OCI-LY3 (cell line): ENCODE measurements at regions not wholly inside any gene's neighbourhood (a gene's known extent, or its start where the extent isn't known, plus 50 kb on each side); places are given as distances from the start of the nearest gene placed in this dataset.

ENCODE experiments used
- H2AFZ ChIP-seq: fragments of 200-600, 300-600 bp; shearing (Covaris generic); 2 replicates; pipeline ENCODE4 v1.6.0; 2014; ENCODE audit warnings: antibody characterized with exemption, low read depth, low read length
- H3K27ac ChIP-seq: fragments of 200-600, 300-600 bp; sonication (generic); 2 replicates; pipeline ENCODE4 v1.5.1; 2014; ENCODE audit warnings: mild to moderate bottlenecking, low read length, moderate library complexity, mixed read lengths
- H3K27me3 ChIP-seq: fragments of 200-600, 300-600 bp; sonication (generic); 2 replicates; pipeline ENCODE4 v1.6.1; 2014; ENCODE audit warnings: low read depth, low read length, mixed read lengths
- H3K36me3 ChIP-seq: fragments of 200-600, 300-600 bp; sonication (generic); replicated peaks from 2 replicates; pipeline ENCODE3; 2014; ENCODE audit warnings: low read depth, low read length, mixed read lengths
- H3K4me1 ChIP-seq: fragments of 300-600, 200-600 bp; sonication (generic); 2 replicates; pipeline ENCODE4 v1.6.1; 2014; ENCODE audit warnings: low read length, mixed read lengths
- H3K4me2 ChIP-seq: fragments of 200-600, 300-600 bp; sonication (generic); 2 replicates; pipeline ENCODE4 v1.6.1; 2014; ENCODE audit warnings: low read length, mixed read lengths
- H3K4me3 ChIP-seq: fragments of 300-600, 200-600 bp; sonication (generic); 2 replicates; pipeline ENCODE4 v1.5.1; 2014; ENCODE audit warnings: antibody characterized with exemption, mild to moderate bottlenecking, low read length, moderate library complexity
- H3K79me2 ChIP-seq: fragments of 300-600, 200-600 bp; shearing (Covaris generic); 2 replicates; pipeline ENCODE4 v1.6.1; 2014; ENCODE audit warnings: mild to moderate bottlenecking, low read length, mixed read lengths
- H3K9ac ChIP-seq: fragments of 300-600, 200-600 bp; shearing (Covaris generic); 2 replicates; pipeline ENCODE4 v1.6.0; 2014; ENCODE audit warnings: mild to moderate bottlenecking, low read length, moderate library complexity
- H3K9me3 ChIP-seq: fragments of 200-600, 300-600 bp; shearing (Covaris generic); 2 replicates; pipeline ENCODE4 v1.6.1; 2014; ENCODE audit warnings: low read length, mixed read lengths; ENCODE audit not compliant: insufficient read depth
- H4K20me1 ChIP-seq: fragments of 200-600, 300-600 bp; sonication (generic); 2 replicates; pipeline ENCODE4 v1.6.1; 2016; ENCODE audit warnings: low read length, mixed read lengths; ENCODE audit not compliant: insufficient read depth
- EZH2phosphoT487 ChIP-seq: fragments of 200-600 bp; shearing (Covaris generic); IDR thresholded peaks from 2 replicates; pipeline ENCODE4 v1.6.1; 2018; ENCODE audit warnings: antibody characterized with exemption, mixed run types, low read depth
- TF ChIP-seq, protein P1 (sequence below): fragments of 200-600, 300-600 bp; sonication (generic); IDR thresholded peaks from 2 replicates; pipeline ENCODE4 v1.5.1; 2014; ENCODE audit warnings: antibody characterized with exemption, low read length, low read depth

DNA sequence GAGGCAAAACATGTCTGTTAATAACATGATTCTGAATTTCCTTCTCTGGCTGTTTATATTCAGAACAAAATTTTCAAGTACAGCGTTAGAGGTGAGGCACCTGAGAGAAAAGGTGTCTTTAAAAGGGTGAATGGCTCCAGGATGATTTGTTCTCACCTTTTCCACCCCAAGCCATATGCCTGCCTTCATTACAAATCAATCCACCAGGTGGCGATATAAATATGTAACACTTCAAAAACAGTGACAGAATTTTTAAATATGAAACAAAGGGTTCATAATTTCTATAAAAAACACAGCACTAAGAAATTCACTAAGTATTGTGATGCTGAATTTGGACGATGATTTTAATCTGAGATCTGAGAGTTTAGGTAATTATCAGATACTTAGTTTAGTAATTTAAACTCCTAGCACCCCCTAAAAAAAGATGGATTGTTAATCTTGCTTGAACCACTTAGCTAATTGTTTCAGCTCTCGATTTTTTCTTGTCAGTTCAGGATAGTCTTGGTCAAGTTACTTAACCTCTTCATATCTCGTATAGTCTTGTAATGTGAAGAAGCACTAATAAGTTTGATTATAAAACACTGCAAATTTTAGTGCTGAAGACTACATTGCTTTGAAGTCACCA lies 528.8 kb downstream of the CPS1 start:
- H3K4me3 ChIP-seq: no peak overlapping the region
- H3K4me1 ChIP-seq: no peaks in the 10 kb centered on the region
- H4K20me1 ChIP-seq: no peaks in the 10 kb centered on the region
- no peaks in the 10 kb centered on the region for H3K36me3 ChIP-seq
- TF ChIP-seq, protein P1, sequence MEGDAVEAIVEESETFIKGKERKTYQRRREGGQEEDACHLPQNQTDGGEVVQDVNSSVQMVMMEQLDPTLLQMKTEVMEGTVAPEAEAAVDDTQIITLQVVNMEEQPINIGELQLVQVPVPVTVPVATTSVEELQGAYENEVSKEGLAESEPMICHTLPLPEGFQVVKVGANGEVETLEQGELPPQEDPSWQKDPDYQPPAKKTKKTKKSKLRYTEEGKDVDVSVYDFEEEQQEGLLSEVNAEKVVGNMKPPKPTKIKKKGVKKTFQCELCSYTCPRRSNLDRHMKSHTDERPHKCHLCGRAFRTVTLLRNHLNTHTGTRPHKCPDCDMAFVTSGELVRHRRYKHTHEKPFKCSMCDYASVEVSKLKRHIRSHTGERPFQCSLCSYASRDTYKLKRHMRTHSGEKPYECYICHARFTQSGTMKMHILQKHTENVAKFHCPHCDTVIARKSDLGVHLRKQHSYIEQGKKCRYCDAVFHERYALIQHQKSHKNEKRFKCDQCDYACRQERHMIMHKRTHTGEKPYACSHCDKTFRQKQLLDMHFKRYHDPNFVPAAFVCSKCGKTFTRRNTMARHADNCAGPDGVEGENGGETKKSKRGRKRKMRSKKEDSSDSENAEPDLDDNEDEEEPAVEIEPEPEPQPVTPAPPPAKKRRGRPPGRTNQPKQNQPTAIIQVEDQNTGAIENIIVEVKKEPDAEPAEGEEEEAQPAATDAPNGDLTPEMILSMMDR: peak; percentile 78
- TF ChIP-seq EZH2phosphoT487: no peak
- no peak overlapping the region for H3K27ac ChIP-seq
- H3K79me2 ChIP-seq: no peaks in the 10 kb centered on the region
- H3K9ac ChIP-seq: no peak overlapping the region
- H3K9me3 ChIP-seq: no peaks in the 10 kb centered on the region
- no peaks in the 10 kb centered on the region for H3K27me3 ChIP-seq
- H2AFZ ChIP-seq: peak overlapping the region; percentile 38; the same call in 1 of the 2 replicates
- no peak overlapping the region for H3K4me2 ChIP-seq

DNA sequence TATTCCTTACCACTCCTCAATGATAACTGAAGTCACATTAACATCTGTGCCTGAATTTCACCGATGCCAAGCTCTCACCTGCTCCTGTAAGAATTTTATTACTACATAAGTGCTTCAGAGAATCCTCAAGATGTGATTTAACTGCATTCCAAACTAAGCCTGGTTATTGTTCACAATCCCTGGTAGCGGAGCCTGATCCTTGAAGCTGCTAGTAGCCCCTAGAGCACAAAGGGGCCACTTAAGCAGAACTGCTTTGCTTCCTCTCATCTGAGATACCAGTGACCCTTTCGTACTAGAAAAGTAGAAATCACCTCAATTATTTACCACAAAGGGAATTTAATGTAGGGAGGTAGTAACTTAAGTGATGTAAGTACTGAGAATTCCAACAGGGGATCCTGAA lies 529.6 kb downstream of the CPS1 start:
- H3K27ac ChIP-seq: no peak overlapping the region
- H3K27me3 ChIP-seq: no peaks in the 10 kb centered on the region
- no peaks in the 10 kb centered on the region for H3K4me1 ChIP-seq
- no peaks in the 10 kb centered on the region for H4K20me1 ChIP-seq
- no peak overlapping the region for H2AFZ ChIP-seq
- no peaks in the 10 kb centered on the region for H3K9me3 ChIP-seq
- no peaks in the 10 kb centered on the region for H3K36me3 ChIP-seq
- H3K4me3 ChIP-seq: no peak overlapping the region
- no peak overlapping the region for H3K4me2 ChIP-seq
- no peak for TF ChIP-seq EZH2phosphoT487
- TF ChIP-seq, protein P1: no peak
- H3K79me2 ChIP-seq: no peaks in the 10 kb centered on the region
- H3K9ac ChIP-seq: no peak overlapping the region

DNA sequence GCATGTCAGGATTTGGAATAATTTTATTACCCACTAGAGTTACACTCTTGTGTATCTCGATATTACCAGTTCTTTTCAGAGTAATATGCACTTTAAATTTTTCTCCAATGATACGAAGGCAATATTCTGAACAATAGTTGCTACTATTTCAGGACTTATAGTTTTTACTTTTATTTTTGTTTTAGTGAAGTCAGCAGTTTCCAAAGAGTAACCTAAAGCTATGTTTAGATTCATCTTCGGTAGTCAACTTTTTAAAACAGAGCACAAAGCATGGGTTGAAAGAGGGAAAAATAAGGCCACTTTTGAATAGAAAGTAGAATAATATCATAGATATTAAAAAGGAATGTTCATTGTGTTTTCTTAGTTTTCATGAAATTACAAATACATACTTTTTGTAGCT lies 532.7 kb downstream of the CPS1 start:
- H3K4me1 ChIP-seq: no peaks in the 10 kb centered on the region
- H3K79me2 ChIP-seq: no peaks in the 10 kb centered on the region
- no peak overlapping the region for H3K4me3 ChIP-seq
- no peak overlapping the region for H3K4me2 ChIP-seq
- no peak overlapping the region for H2AFZ ChIP-seq
- no peak for TF ChIP-seq EZH2phosphoT487
- TF ChIP-seq, protein P1: no peak
- H3K27ac ChIP-seq: no peak overlapping the region
- H3K36me3 ChIP-seq: no peaks in the 10 kb centered on the region
- no peaks in the 10 kb centered on the region for H3K9me3 ChIP-seq
- H3K27me3 ChIP-seq: no peaks in the 10 kb centered on the region
- H4K20me1 ChIP-seq: no peaks in the 10 kb centered on the region
- no peak overlapping the region for H3K9ac ChIP-seq

DNA sequence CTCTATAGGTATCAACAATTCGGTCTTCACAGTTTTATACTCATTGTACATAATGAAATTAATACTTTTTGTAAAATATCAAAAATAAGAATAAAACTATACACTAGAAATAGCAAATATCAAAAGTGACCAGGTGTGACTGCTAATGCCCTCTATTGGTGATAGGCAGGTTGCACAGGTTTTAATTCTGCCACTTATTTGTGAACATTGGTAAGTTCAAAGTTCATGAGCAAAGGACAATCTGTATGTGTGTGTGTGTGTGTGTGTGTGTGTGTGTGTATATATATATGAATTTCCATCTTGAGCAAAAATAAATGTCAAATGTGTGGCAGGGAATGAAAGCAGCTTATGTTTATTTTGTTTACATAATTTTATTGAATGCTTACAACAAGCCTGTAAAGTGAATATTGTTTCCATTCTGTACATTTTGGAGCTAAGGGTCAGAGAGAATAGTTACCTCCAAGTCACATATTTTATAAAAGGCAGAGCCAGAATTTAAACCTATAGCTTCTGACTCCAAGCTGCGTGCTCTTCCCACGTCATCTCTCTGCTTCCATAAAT lies 537.4 kb downstream of the CPS1 start:
- Histone ChIP-seq H4K20me1 (no peaks in the 10 kb centered on the region), H2AFZ (no peak overlapping the region), H3K27ac (no peak overlapping the region), H3K4me3 (no peak overlapping the region), H3K27me3 (no peaks in the 10 kb centered on the region), H3K4me1 (no peaks in the 10 kb centered on the region), H3K79me2 (no peaks in the 10 kb centered on the region), H3K36me3 (no peaks in the 10 kb centered on the region), H3K4me2 (no peak overlapping the region), H3K9ac (no peak overlapping the region), H3K9me3 (peaks cover 11% of the 10 kb centered on the region; the same call in 1 of the 2 replicates)
- no peak for TF ChIP-seq EZH2phosphoT487
- TF ChIP-seq, protein P1: peak; percentile 58
